Nephron (organoid): ENCODE measurements at regions not wholly inside any gene's neighbourhood (a gene's known extent, or its start where the extent isn't known, plus 50 kb on each side); places are given as distances from the start of the nearest gene placed in this dataset.
A peak's percentile ranks its signal among the peaks of the same experiment; 100 is the strongest.

ENCODE experiments used
- H3K27ac Mint-ChIP-seq, 3 experiments: 2 replicates each; pipeline ENCODE4 v1.8.0; 2020; ENCODE audit warnings: mixed read lengths in 3 of 3, mild to moderate bottlenecking in 2 of 3, moderate library complexity in 1 of 3
- H3K27me3 Mint-ChIP-seq: 2 replicates; pipeline ENCODE4 v1.8.0; 2021; ENCODE audit warnings: low read depth, mild to moderate bottlenecking, moderate library complexity, mixed read lengths
- H3K36me3 Mint-ChIP-seq: 2 replicates; pipeline ENCODE4 v1.8.0; 2020; ENCODE audit warnings: low read depth, mixed read lengths
- H3K4me1 Mint-ChIP-seq: 2 replicates; pipeline ENCODE4 v1.8.0; 2020; ENCODE audit warnings: mixed read lengths
- H3K4me3 Mint-ChIP-seq, 3 experiments: 2 replicates each; pipeline ENCODE4 v1.8.0; 2020; ENCODE audit warnings: mild to moderate bottlenecking in 3 of 3, mixed read lengths in 3 of 3, moderate library complexity in 2 of 3
- H3K9me3 Mint-ChIP-seq: 2 replicates; pipeline ENCODE4 v1.8.0; 2020; ENCODE audit warnings: mixed read lengths
- CTCF ChIP-seq, 3 experiments: fragments of 200-600 bp; sonication (generic); IDR thresholded peaks; one replicate each; pipeline ENCODE4 v1.5.0; 2021; ENCODE audit warnings: antibody characterized with exemption in 3 of 3; ENCODE audit not compliant: unreplicated experiment in 3 of 3

GRCh38 chr1:55310505-55310971 lies 95.4 kb upstream of the USP24 start:
- peak overlapping the region in 2 of 3 experiments; percentile 46 to 49 for H3K27ac Mint-ChIP-seq
- TF ChIP-seq CTCF (IDR thresholded peaks at IDR 0.05; ENCODE audit: unreplicated experiment in 3 of 3) = no peak
- H3K27me3 Mint-ChIP-seq = peaks cover 4% of the 10 kb centered on the region
- H3K4me1 Mint-ChIP-seq = peaks cover 23% of the 10 kb centered on the region
- no peaks in the 10 kb centered on the region for H3K9me3 Mint-ChIP-seq
- no peaks in the 10 kb centered on the region for H3K36me3 Mint-ChIP-seq
- no peak overlapping the region for H3K4me3 Mint-ChIP-seq

GRCh38 chr1:55309786-55310504 lies 94.8 kb upstream of the USP24 start:
- peaks cover 29% of the 10 kb centered on the region for H3K4me1 Mint-ChIP-seq

GRCh38 chr1:55309053-55309452 lies 93.9 kb upstream of the USP24 start:
- H3K4me3 Mint-ChIP-seq = no peak overlapping the region
- no peaks in the 10 kb centered on the region for H3K9me3 Mint-ChIP-seq
- no peak overlapping the region for H3K27ac Mint-ChIP-seq
- no peaks in the 10 kb centered on the region for H3K36me3 Mint-ChIP-seq
- no peak for TF ChIP-seq CTCF (IDR thresholded peaks at IDR 0.05; ENCODE audit: unreplicated experiment in 3 of 3)
- peaks cover 7% of the 10 kb centered on the region for H3K27me3 Mint-ChIP-seq
- H3K4me1 Mint-ChIP-seq = peaks cover 36% of the 10 kb centered on the region

More at GRCh38 chr1:55309786-55310504, 94.8 kb upstream of the USP24 start:
- no peak overlapping the region for H3K4me3 Mint-ChIP-seq
- H3K27ac Mint-ChIP-seq = peak overlapping the region in 1 of 3 experiments; percentile 46
- TF ChIP-seq CTCF (IDR thresholded peaks at IDR 0.05; ENCODE audit: unreplicated experiment in 3 of 3) = no peak
- peaks cover 4% of the 10 kb centered on the region for H3K27me3 Mint-ChIP-seq
- H3K9me3 Mint-ChIP-seq = no peaks in the 10 kb centered on the region
- H3K36me3 Mint-ChIP-seq = no peaks in the 10 kb centered on the region

- no peaks in the 10 kb centered on the region for H3K36me3 Mint-ChIP-seq
- no peak overlapping the region for H3K27ac Mint-ChIP-seq
- peaks cover 7% of the 10 kb centered on the region for H3K27me3 Mint-ChIP-seq
- no peaks in the 10 kb centered on the region for H3K9me3 Mint-ChIP-seq
- no peak overlapping the region for H3K4me3 Mint-ChIP-seq
- no peak for TF ChIP-seq CTCF (IDR thresholded peaks at IDR 0.05; ENCODE audit: unreplicated experiment in 3 of 3)
- H3K4me1 Mint-ChIP-seq = peaks cover 33% of the 10 kb centered on the region
Observed at GRCh38 chr1:55305735-55306134, 90.6 kb upstream of the USP24 start.

GRCh38 chr1:55304229-55304740 lies 89.1 kb upstream of the USP24 start:
- H3K36me3 Mint-ChIP-seq = no peaks in the 10 kb centered on the region
- TF ChIP-seq CTCF (IDR thresholded peaks at IDR 0.05; ENCODE audit: unreplicated experiment in 3 of 3) = no peak
- H3K4me1 Mint-ChIP-seq = peaks cover 34% of the 10 kb centered on the region
- no peak overlapping the region for H3K4me3 Mint-ChIP-seq
- no peaks in the 10 kb centered on the region for H3K9me3 Mint-ChIP-seq
- H3K27me3 Mint-ChIP-seq = peaks cover 3% of the 10 kb centered on the region
- peak overlapping the region in 2 of 3 experiments; percentile 30 to 36 for H3K27ac Mint-ChIP-seq

GRCh38 chr1:55302972-55303371 lies 87.8 kb upstream of the USP24 start:
- peaks cover 8% of the 10 kb centered on the region for H3K27me3 Mint-ChIP-seq

More at GRCh38 chr1:55302972-55303371, 87.8 kb upstream of the USP24 start:
- Mint-ChIP-seq H3K4me1 (peaks cover 34% of the 10 kb centered on the region), H3K36me3 (no peaks in the 10 kb centered on the region), H3K4me3 (no peak overlapping the region), H3K27ac (no peak overlapping the region), H3K9me3 (no peaks in the 10 kb centered on the region)
- no peak for TF ChIP-seq CTCF (IDR thresholded peaks at IDR 0.05; ENCODE audit: unreplicated experiment in 3 of 3)
